ENCODE measurements at regions not wholly inside any gene's neighbourhood (a gene's known extent, or its start where the extent isn't known, plus 50 kb on each side); places are given as distances from the start of the nearest gene placed in this dataset.

GRCh38 chr5:2165203-2165602, 282.5 kb upstream of the IRX4 start:
- Histone ChIP-seq H3K27me3 (ENCODE audit: low read depth) (peaks cover 27% of the 10 kb centered on the region), H3K4me1 (no peaks in the 10 kb centered on the region), H3K9me3 (no peaks in the 10 kb centered on the region), H3K27ac (no peak overlapping the region), H3K4me3 (no peak overlapping the region), H3K36me3 (no peaks in the 10 kb centered on the region)
- intact Hi-C loops (cut with DNase I), result no loop called here
- ATAC-seq (no peak), DNase-seq (no peak)
- no peak for TF ChIP-seq CTCF (IDR thresholded peaks at IDR 0.05)

DNA sequence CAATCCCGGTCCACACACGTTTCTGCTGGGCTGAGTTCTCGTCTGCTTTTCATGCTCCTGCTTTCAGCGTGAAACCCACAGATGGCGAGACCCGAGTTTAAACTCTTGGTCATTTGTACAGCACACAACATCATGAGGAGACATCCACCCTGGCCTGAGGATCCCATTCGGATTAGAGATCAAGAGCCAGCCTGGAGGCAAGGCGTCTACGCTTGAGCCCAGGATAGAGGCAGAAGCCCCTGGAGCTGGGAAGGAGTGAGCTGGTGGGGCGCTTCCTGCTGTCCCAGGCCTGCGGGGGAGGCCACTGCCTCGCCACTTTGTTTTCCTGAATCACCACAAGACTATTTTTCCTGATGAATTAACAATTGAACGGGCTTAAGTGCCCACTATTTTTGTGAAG, 281.9 kb upstream of the IRX4 start:
- Histone ChIP-seq H3K27ac (no peak overlapping the region), H3K4me3 (no peak overlapping the region), H3K36me3 (no peaks in the 10 kb centered on the region), H3K4me1 (no peaks in the 10 kb centered on the region), H3K27me3 (ENCODE audit: low read depth) (peaks cover 21% of the 10 kb centered on the region), H3K9me3 (no peaks in the 10 kb centered on the region)
- DNase-seq (no peak), ATAC-seq (no peak)
- no peak for TF ChIP-seq CTCF (IDR thresholded peaks at IDR 0.05)
- intact Hi-C loops (cut with DNase I), result no loop called here

DNA sequence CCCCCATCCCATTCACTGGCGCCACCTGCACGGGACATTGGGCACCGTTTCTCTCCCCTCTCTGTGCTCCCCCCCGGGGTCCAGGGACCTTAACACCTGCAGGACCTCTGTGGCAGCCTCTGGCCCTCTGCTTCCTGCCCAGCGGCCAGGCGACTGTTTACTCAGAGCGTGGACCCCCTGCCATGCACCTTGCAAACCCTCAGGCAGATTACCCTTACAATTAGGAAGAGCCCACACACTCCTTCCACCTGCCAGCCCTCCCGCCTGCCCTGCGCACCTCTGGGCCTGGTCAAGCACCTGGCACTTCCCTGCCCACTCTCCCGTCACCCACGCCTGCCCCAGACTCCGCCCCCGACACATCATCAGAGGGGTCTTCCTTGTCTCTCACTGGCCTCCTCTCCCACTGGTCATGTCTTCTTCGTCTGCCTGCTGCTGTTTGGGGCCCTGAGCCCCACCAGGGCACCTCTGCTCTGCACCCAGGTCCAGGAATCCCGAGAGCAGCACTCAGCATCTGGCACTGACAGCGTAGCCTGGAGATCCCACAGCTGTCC, 281.3 kb upstream of the IRX4 start:
- peak; percentile 16 to 35 for ATAC-seq
- intact Hi-C loops (cut with DNase I), result no loop called here

DNA sequence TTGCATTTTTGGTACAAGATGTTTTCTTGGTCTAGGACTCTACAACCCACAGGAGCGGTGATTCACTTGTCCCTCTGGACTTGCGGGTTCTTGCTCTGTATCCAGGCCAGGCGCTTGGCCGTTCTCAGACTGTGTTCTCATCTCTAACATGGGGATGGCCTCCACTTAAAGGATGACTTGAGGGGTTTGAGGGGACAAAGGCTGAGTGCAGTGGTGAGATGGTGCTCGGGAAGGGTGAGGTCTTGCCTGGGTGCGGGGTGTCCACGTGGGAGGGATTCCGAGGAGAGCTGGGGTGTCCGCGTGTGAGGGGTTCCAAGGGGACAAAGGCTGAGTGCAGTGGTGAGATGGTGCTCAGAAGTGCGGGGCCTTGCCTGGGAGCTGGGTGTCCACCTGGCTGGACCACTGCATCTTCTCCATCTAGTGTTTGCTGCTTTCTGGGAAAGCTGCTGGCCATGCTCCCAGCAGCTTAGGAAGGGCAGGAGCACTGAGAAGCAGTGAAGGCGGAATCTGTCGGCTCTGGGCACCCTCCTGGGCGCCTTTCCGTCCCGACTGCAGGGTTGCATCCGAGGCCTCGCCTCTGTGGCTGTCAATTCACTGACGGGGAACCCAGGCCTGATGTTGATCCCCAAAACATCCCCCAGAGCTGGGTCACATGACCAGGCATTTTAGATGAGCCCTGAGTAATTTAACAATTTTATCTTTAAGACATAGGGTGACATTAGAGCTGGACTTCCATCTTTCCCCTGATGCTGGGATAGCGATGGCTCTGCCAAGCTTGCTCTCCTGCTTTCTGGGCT, 280.5 kb upstream of the IRX4 start:
- H3K27ac ChIP-seq, result no peak overlapping the region
- H3K27me3 ChIP-seq (ENCODE audit: low read depth), result peaks cover 15% of the 10 kb centered on the region
- no peak overlapping the region for H3K4me3 ChIP-seq
- DNase-seq (no peak), ATAC-seq (no peak)
- H3K36me3 ChIP-seq, result no peaks in the 10 kb centered on the region
- H3K4me1 ChIP-seq, result no peaks in the 10 kb centered on the region
- intact Hi-C loops (cut with DNase I), result no loop called here
- TF ChIP-seq CTCF (IDR thresholded peaks at IDR 0.05), result no peak
- H3K9me3 ChIP-seq, result no peaks in the 10 kb centered on the region

More for the DNA sequence above, 281.3 kb upstream of the IRX4 start:
- Histone ChIP-seq H3K36me3 (no peaks in the 10 kb centered on the region), H3K9me3 (no peaks in the 10 kb centered on the region), H3K4me3 (no peak overlapping the region), H3K27me3 (ENCODE audit: low read depth) (peaks cover 18% of the 10 kb centered on the region), H3K27ac (no peak overlapping the region), H3K4me1 (no peaks in the 10 kb centered on the region)
- no peak for DNase-seq
- TF ChIP-seq CTCF (IDR thresholded peaks at IDR 0.05), result no peak

GRCh38 chr5:2160811-2161210, 278.1 kb upstream of the IRX4 start:
- H3K36me3 ChIP-seq, result no peaks in the 10 kb centered on the region
- intact Hi-C loops (cut with DNase I), result no loop called here
- DNase-seq (no peak), ATAC-seq (no peak)
- peaks cover 1% of the 10 kb centered on the region for H3K27me3 ChIP-seq (ENCODE audit: low read depth)
- no peaks in the 10 kb centered on the region for H3K4me1 ChIP-seq
- H3K4me3 ChIP-seq, result no peak overlapping the region
- TF ChIP-seq CTCF (IDR thresholded peaks at IDR 0.05), result no peak
- H3K9me3 ChIP-seq, result no peaks in the 10 kb centered on the region
- H3K27ac ChIP-seq, result no peak overlapping the region

Measured in lower lobe of right lung (tissue), 2 donors.